ENCODE measurements at regions not wholly inside any gene's neighbourhood (a gene's known extent, or its start where the extent isn't known, plus 50 kb on each side); places are given as distances from the start of the nearest gene placed in this dataset.

GRCh38 chr3:154720921-154721320 lies 290.9 kb upstream of the GPR149 start:
- Mint-ChIP-seq H3K36me3 (ENCODE audit: low read depth, unreplicated experiment) (no peaks in the 10 kb centered on the region), H3K27ac (ENCODE audit: unreplicated experiment) (no peak overlapping the region), H3K27me3 (ENCODE audit: unreplicated experiment) (no peaks in the 10 kb centered on the region), H3K4me1 (ENCODE audit: unreplicated experiment) (no peaks in the 10 kb centered on the region), H3K4me3 (ENCODE audit: unreplicated experiment) (no peak overlapping the region), H3K9me3 (ENCODE audit: unreplicated experiment) (no peaks in the 10 kb centered on the region)
- no peak for DNase-seq (ENCODE audit: low spot score)
- no peak for TF ChIP-seq CTCF (IDR thresholded peaks at IDR 0.05; ENCODE audit: unreplicated experiment)

- H3K36me3 Mint-ChIP-seq (ENCODE audit: low read depth, unreplicated experiment), result no peaks in the 10 kb centered on the region
- no peak for DNase-seq (ENCODE audit: low spot score)
- no peak overlapping the region for H3K4me3 Mint-ChIP-seq (ENCODE audit: unreplicated experiment)
- H3K9me3 Mint-ChIP-seq (ENCODE audit: unreplicated experiment), result no peaks in the 10 kb centered on the region
- H3K27me3 Mint-ChIP-seq (ENCODE audit: unreplicated experiment), result no peaks in the 10 kb centered on the region
- no peak for TF ChIP-seq CTCF (IDR thresholded peaks at IDR 0.05; ENCODE audit: unreplicated experiment)
- no peaks in the 10 kb centered on the region for H3K4me1 Mint-ChIP-seq (ENCODE audit: unreplicated experiment)
- no peak overlapping the region for H3K27ac Mint-ChIP-seq (ENCODE audit: unreplicated experiment)
These were observed 288.1 kb upstream of the GPR149 start for GRCh38 chr3:154718053-154718452.

- DNase-seq (ENCODE audit: low spot score), result no peak
- no peak for TF ChIP-seq CTCF (IDR thresholded peaks at IDR 0.05; ENCODE audit: unreplicated experiment)
- no peak overlapping the region for H3K27ac Mint-ChIP-seq (ENCODE audit: unreplicated experiment)
- H3K27me3 Mint-ChIP-seq (ENCODE audit: unreplicated experiment), result no peaks in the 10 kb centered on the region
- H3K4me3 Mint-ChIP-seq (ENCODE audit: unreplicated experiment), result no peak overlapping the region
- no peaks in the 10 kb centered on the region for H3K9me3 Mint-ChIP-seq (ENCODE audit: unreplicated experiment)
- peaks cover 2% of the 10 kb centered on the region for H3K4me1 Mint-ChIP-seq (ENCODE audit: unreplicated experiment)
- no peaks in the 10 kb centered on the region for H3K36me3 Mint-ChIP-seq (ENCODE audit: low read depth, unreplicated experiment)
These were observed 286.2 kb upstream of the GPR149 start for GRCh38 chr3:154716170-154716569.

- no peaks in the 10 kb centered on the region for H3K27me3 Mint-ChIP-seq (ENCODE audit: unreplicated experiment)
- H3K27ac Mint-ChIP-seq (ENCODE audit: unreplicated experiment), result no peak overlapping the region
- no peaks in the 10 kb centered on the region for H3K9me3 Mint-ChIP-seq (ENCODE audit: unreplicated experiment)
- DNase-seq (ENCODE audit: low spot score), result no peak
- H3K4me3 Mint-ChIP-seq (ENCODE audit: unreplicated experiment), result no peak overlapping the region
- TF ChIP-seq CTCF (IDR thresholded peaks at IDR 0.05; ENCODE audit: unreplicated experiment), result no peak
- H3K36me3 Mint-ChIP-seq (ENCODE audit: low read depth, unreplicated experiment), result no peaks in the 10 kb centered on the region
- H3K4me1 Mint-ChIP-seq (ENCODE audit: unreplicated experiment), result peaks cover 2% of the 10 kb centered on the region
These were observed 278.6 kb upstream of the GPR149 start for GRCh38 chr3:154708554-154708953.

- Mint-ChIP-seq H3K36me3 (ENCODE audit: low read depth, unreplicated experiment) (no peaks in the 10 kb centered on the region), H3K9me3 (ENCODE audit: unreplicated experiment) (no peaks in the 10 kb centered on the region), H3K27ac (ENCODE audit: unreplicated experiment) (no peak overlapping the region), H3K4me1 (ENCODE audit: unreplicated experiment) (peaks cover 3% of the 10 kb centered on the region), H3K4me3 (ENCODE audit: unreplicated experiment) (no peak overlapping the region), H3K27me3 (ENCODE audit: unreplicated experiment) (no peaks in the 10 kb centered on the region)
- no peak for DNase-seq (ENCODE audit: low spot score)
- TF ChIP-seq CTCF (IDR thresholded peaks at IDR 0.05; ENCODE audit: unreplicated experiment), result no peak
These were observed 271.1 kb upstream of the GPR149 start for GRCh38 chr3:154701055-154701454.

Data from endothelial cell (in vitro differentiated cells).